ENCODE measurements at regions not wholly inside any gene's neighbourhood (a gene's known extent, or its start where the extent isn't known, plus 50 kb on each side); places are given as distances from the start of the nearest gene placed in this dataset.
"Not testable (repeated sequence)": the region's sequence is repeated elsewhere in the genome, so short reads cannot be mapped to it uniquely, and the experiment has no call there.

- H3K36me3 ChIP-seq: no peaks in the 10 kb centered on the region
- H3K4me1 ChIP-seq: no peaks in the 10 kb centered on the region
- H3K9me3 ChIP-seq: peaks cover 14% of the 10 kb centered on the region
- H3K4me2 ChIP-seq: no peak overlapping the region
- H3K27me3 ChIP-seq: no peaks in the 10 kb centered on the region
- no peak overlapping the region for H3K4me3 ChIP-seq
- no peak for TF ChIP-seq Cebpa-rat (IDR thresholded peaks at IDR 0.05)
- H4K20me1 ChIP-seq: no peaks in the 10 kb centered on the region
- no peak overlapping the region for H3K9ac ChIP-seq
- H3K27ac ChIP-seq: no peak overlapping the region
Observed at GRCh38 chr11:129625930-129626329, 189.7 kb upstream of the TMEM45B start.

GRCh38 chr11:129631201-129631600 lies 184.4 kb upstream of the TMEM45B start:
- Histone ChIP-seq H3K9ac (no peak overlapping the region), H3K4me3 (no peak overlapping the region), H3K27me3 (no peaks in the 10 kb centered on the region), H3K4me2 (no peak overlapping the region), H3K4me1 (no peaks in the 10 kb centered on the region), H3K27ac (no peak overlapping the region), H3K9me3 (peaks cover 14% of the 10 kb centered on the region), H4K20me1 (no peaks in the 10 kb centered on the region), H3K36me3 (no peaks in the 10 kb centered on the region)
- no peak for TF ChIP-seq Cebpa-rat (IDR thresholded peaks at IDR 0.05)

GRCh38 chr11:129636926-129637325 lies 178.7 kb upstream of the TMEM45B start:
- Histone ChIP-seq H3K9me3 (no peaks in the 10 kb centered on the region), H3K27ac (no peak overlapping the region), H4K20me1 (no peaks in the 10 kb centered on the region), H3K4me3 (no peak overlapping the region), H3K4me2 (no peak overlapping the region), H3K27me3 (no peaks in the 10 kb centered on the region), H3K4me1 (no peaks in the 10 kb centered on the region), H3K9ac (no peak overlapping the region), H3K36me3 (no peaks in the 10 kb centered on the region)
- TF ChIP-seq Cebpa-rat (IDR thresholded peaks at IDR 0.05): no peak

- TF ChIP-seq Cebpa-rat (IDR thresholded peaks at IDR 0.05): no peak
- H3K9me3 ChIP-seq: no peaks in the 10 kb centered on the region
- H4K20me1 ChIP-seq: no peaks in the 10 kb centered on the region
- H3K27me3 ChIP-seq: no peaks in the 10 kb centered on the region
- H3K27ac ChIP-seq: no peak overlapping the region
- H3K4me1 ChIP-seq: no peaks in the 10 kb centered on the region
- H3K36me3 ChIP-seq: no peaks in the 10 kb centered on the region
- H3K4me3 ChIP-seq: no peak overlapping the region
- no peak overlapping the region for H3K9ac ChIP-seq
- no peak overlapping the region for H3K4me2 ChIP-seq
Observed at GRCh38 chr11:129637473-129637872, 178.2 kb upstream of the TMEM45B start.

- H3K4me2 ChIP-seq: no peak overlapping the region
- H3K27me3 ChIP-seq: no peaks in the 10 kb centered on the region
- H4K20me1 ChIP-seq: no peaks in the 10 kb centered on the region
- TF ChIP-seq Cebpa-rat (IDR thresholded peaks at IDR 0.05): no peak
- no peak overlapping the region for H3K9ac ChIP-seq
- no peaks in the 10 kb centered on the region for H3K9me3 ChIP-seq
- H3K4me3 ChIP-seq: no peak overlapping the region
- H3K4me1 ChIP-seq: no peaks in the 10 kb centered on the region
- H3K27ac ChIP-seq: no peak overlapping the region
- H3K36me3 ChIP-seq: no peaks in the 10 kb centered on the region
Observed at GRCh38 chr11:129637983-129638776, 177.5 kb upstream of the TMEM45B start.

GRCh38 chr11:129639300-129639699 lies 176.3 kb upstream of the TMEM45B start:
- Histone ChIP-seq H3K36me3 (no peaks in the 10 kb centered on the region), H4K20me1 (no peaks in the 10 kb centered on the region), H3K4me3 (no peak overlapping the region), H3K27me3 (no peaks in the 10 kb centered on the region), H3K4me2 (no peak overlapping the region), H3K9ac (no peak overlapping the region), H3K9me3 (no peaks in the 10 kb centered on the region), H3K4me1 (no peaks in the 10 kb centered on the region), H3K27ac (no peak overlapping the region)
- no peak for TF ChIP-seq Cebpa-rat (IDR thresholded peaks at IDR 0.05)

GRCh38 chr11:129640671-129641070 lies 175.0 kb upstream of the TMEM45B start:
- H3K27me3 ChIP-seq: no peaks in the 10 kb centered on the region
- no peak for TF ChIP-seq Cebpa-rat (IDR thresholded peaks at IDR 0.05)
- H3K27ac ChIP-seq: no peak overlapping the region
- no peak overlapping the region for H3K4me3 ChIP-seq
- no peaks in the 10 kb centered on the region for H3K9me3 ChIP-seq
- H4K20me1 ChIP-seq: no peaks in the 10 kb centered on the region
- no peaks in the 10 kb centered on the region for H3K36me3 ChIP-seq
- H3K4me1 ChIP-seq: no peaks in the 10 kb centered on the region
- H3K4me2 ChIP-seq: no peak overlapping the region
- H3K9ac ChIP-seq: no peak overlapping the region

- Histone ChIP-seq H3K4me1 (no peaks in the 10 kb centered on the region), H3K9ac (no peak overlapping the region), H3K4me2 (no peak overlapping the region)
Observed at GRCh38 chr11:129643031-129643721, 172.5 kb upstream of the TMEM45B start.

GRCh38 chr11:129644326-129644725 lies 171.3 kb upstream of the TMEM45B start:
- no peaks in the 10 kb centered on the region for H3K27me3 ChIP-seq
- TF ChIP-seq Cebpa-rat (IDR thresholded peaks at IDR 0.05): no peak
- H3K4me2 ChIP-seq: no peak overlapping the region
- no peaks in the 10 kb centered on the region for H3K36me3 ChIP-seq
- no peaks in the 10 kb centered on the region for H3K9me3 ChIP-seq
- H3K4me1 ChIP-seq: no peaks in the 10 kb centered on the region
- no peaks in the 10 kb centered on the region for H4K20me1 ChIP-seq
- H3K9ac ChIP-seq: no peak overlapping the region
- no peak overlapping the region for H3K27ac ChIP-seq
- H3K4me3 ChIP-seq: no peak overlapping the region

More at GRCh38 chr11:129643031-129643721, 172.5 kb upstream of the TMEM45B start:
- Histone ChIP-seq H3K4me3 (no peak overlapping the region), H3K9me3 (no peaks in the 10 kb centered on the region), H3K36me3 (no peaks in the 10 kb centered on the region), H4K20me1 (no peaks in the 10 kb centered on the region), H3K27me3 (no peaks in the 10 kb centered on the region), H3K27ac (no peak overlapping the region)
- no peak for TF ChIP-seq Cebpa-rat (IDR thresholded peaks at IDR 0.05)

- Histone ChIP-seq H3K9ac (no peak overlapping the region), H4K20me1 (no peaks in the 10 kb centered on the region), H3K9me3 (no peaks in the 10 kb centered on the region), H3K27me3 (no peaks in the 10 kb centered on the region), H3K4me1 (no peaks in the 10 kb centered on the region), H3K4me3 (no peak overlapping the region), H3K36me3 (no peaks in the 10 kb centered on the region), H3K4me2 (no peak overlapping the region), H3K27ac (no peak overlapping the region)
- TF ChIP-seq Cebpa-rat (IDR thresholded peaks at IDR 0.05): no peak
Observed at GRCh38 chr11:129645943-129646342, 169.7 kb upstream of the TMEM45B start.

- H3K9ac ChIP-seq, H3K4me1 ChIP-seq, H3K27ac ChIP-seq, H3K4me2 ChIP-seq, H3K36me3 ChIP-seq, H4K20me1 ChIP-seq, H3K4me3 ChIP-seq, H3K27me3 ChIP-seq: not testable (repeated sequence)
- H3K9me3 ChIP-seq: peaks cover 14% of the 10 kb centered on the region
Observed at GRCh38 chr11:129650044-129650443, 165.6 kb upstream of the TMEM45B start.
